GM12891 (cell line): ENCODE measurements at regions not wholly inside any gene's neighbourhood (a gene's known extent, or its start where the extent isn't known, plus 50 kb on each side); places are given as distances from the start of the nearest gene placed in this dataset.
A peak's percentile ranks its signal among the peaks of the same experiment; 100 is the strongest.

ENCODE experiments used
- DNase-seq: peaks from one replicate; pipeline ENCODE4 v3.0.0; 2011; ENCODE audit warnings: low spot score; ENCODE audit not compliant: insufficient read length
- FAIRE-seq: peaks from 2 replicates; lab custom pipeline; 2011; peaks lifted over from hg19 to GRCh38; lab: Jason Lieb, UNC
- PAX5 ChIP-seq: IDR thresholded peaks from 2 replicates; pipeline ENCODE4 v1.6.1; 2011; ENCODE audit warnings: low read length, moderate library complexity, mild to moderate bottlenecking; ENCODE audit not compliant: insufficient read depth, severe bottlenecking
- POLR2A ChIP-seq: IDR thresholded peaks from 2 replicates; pipeline ENCODE4 v1.6.1; 2011; ENCODE audit warnings: low read depth, low read length, control low read depth
- POLR2AphosphoS5 ChIP-seq: IDR thresholded peaks from 2 replicates; pipeline ENCODE4 v1.6.1; 2011; ENCODE audit warnings: low read depth, low read length, control low read depth
- POU2F2 ChIP-seq: IDR thresholded peaks from 2 replicates; pipeline ENCODE4 v1.6.1; 2011; ENCODE audit warnings: low read depth, mild to moderate bottlenecking, control low read depth, low read length, moderate library complexity
- SPI1 ChIP-seq: IDR thresholded peaks from 2 replicates; pipeline ENCODE4 v1.6.1; 2011; ENCODE audit warnings: low read depth, low read length, control low read depth
- TAF1 ChIP-seq: IDR thresholded peaks from 2 replicates; pipeline ENCODE4 v1.6.1; 2011; ENCODE audit warnings: low read depth, low read length, control low read depth

- no peak for FAIRE-seq
- no peak for DNase-seq
- TF ChIP-seq POU2F2 (no peak), SPI1 (no peak), POLR2A (no peak), TAF1 (no peak), POLR2AphosphoS5 (no peak), PAX5 (no peak)
Measured at GRCh38 chr18:48472610-48473009, 63.4 kb upstream of the ZBTB7C start.

- FAIRE-seq: no peak
- no peak for TF ChIP-seq SPI1
- no peak for DNase-seq
Measured at GRCh38 chr18:48470484-48471180, 61.4 kb upstream of the ZBTB7C start.

- no peak for DNase-seq
- FAIRE-seq: no peak
- no peak for TF ChIP-seq TAF1
- no peak for TF ChIP-seq PAX5
- no peak for TF ChIP-seq POLR2AphosphoS5
- TF ChIP-seq POU2F2: no peak
- no peak for TF ChIP-seq POLR2A
- TF ChIP-seq SPI1: no peak
Measured at GRCh38 chr18:48468151-48468550, 59.0 kb upstream of the ZBTB7C start.

GRCh38 chr18:48467231-48467630 lies 58.0 kb upstream of the ZBTB7C start:
- no peak for TF ChIP-seq POLR2A
- TF ChIP-seq POLR2AphosphoS5: no peak
- FAIRE-seq: no peak
- no peak for DNase-seq

- TF ChIP-seq SPI1: no peak
- TF ChIP-seq TAF1: no peak
- TF ChIP-seq PAX5: no peak
- no peak for TF ChIP-seq POU2F2
- no peak for TF ChIP-seq POLR2AphosphoS5
- no peak for TF ChIP-seq POLR2A
- DNase-seq: no peak
- no peak for FAIRE-seq
Measured at GRCh38 chr18:48462510-48462909, 53.3 kb upstream of the ZBTB7C start.

GRCh38 chr18:48460929-48461583 lies 51.9 kb upstream of the ZBTB7C start:
- DNase-seq: no peak
- no peak for FAIRE-seq
- no peak for TF ChIP-seq POLR2A
- TF ChIP-seq PAX5: no peak
- TF ChIP-seq POLR2AphosphoS5: no peak
- no peak for TF ChIP-seq SPI1
- no peak for TF ChIP-seq TAF1

- DNase-seq (no peak), FAIRE-seq (no peak)
- peak; percentile 62 for TF ChIP-seq SPI1
- no peak for TF ChIP-seq POU2F2
Measured at GRCh38 chr18:48459465-48459864, 50.3 kb upstream of the ZBTB7C start.

- TF ChIP-seq PAX5: no peak
- TF ChIP-seq SPI1: no peak
- no peak for TF ChIP-seq TAF1
- no peak for TF ChIP-seq POLR2AphosphoS5
- TF ChIP-seq POU2F2: no peak
- no peak for TF ChIP-seq POLR2A
- DNase-seq: no peak
- FAIRE-seq: no peak
Measured at GRCh38 chr18:48459016-48459415, 49.8 kb upstream of the ZBTB7C start.
